HepG2 (cell line): ENCODE measurements at regions not wholly inside any gene's neighbourhood (a gene's known extent, or its start where the extent isn't known, plus 50 kb on each side); places are given as distances from the start of the nearest gene placed in this dataset.

Experiments used
- ATAC-seq: fragments of 200-7000 bp; cut with Tn5 transposase; 3 replicates; pipeline ENCODE4 v1.9.1; 2020; ENCODE audit warnings: mild to moderate bottlenecking, moderate library complexity
- BruUV-seq: library from RNA; stranded (reverse); fragments of 400-500 nt; replicated peaks from 2 replicates; lab custom pipeline; 2021; lab: Mats Ljungman, UMichigan
- CTCF ChIA-PET: fragments of 300-600 bp; formaldehyde crosslinking; extraction: SDS; loops from one replicate; lab custom pipeline; 2021; ENCODE audit warnings: low total read pairs, inconsistent platforms, low intra/inter-chr PET ratio; lab: Yijun Ruan, JAX
- POLR2A ChIA-PET: fragments of 350-600 bp; sonication (Branson Sonifier 250); formaldehyde crosslinking; loops from one replicate; lab custom pipeline; 2020; ENCODE audit warnings: antibody characterized with exemption, inconsistent platforms; lab: Yijun Ruan, JAX
- DNase-seq: peaks from one replicate; pipeline ENCODE4 v3.0.0-alpha.2; 2015; ENCODE audit warnings: low spot score
- FAIRE-seq: peaks from 3 replicates; lab custom pipeline; 2011; peaks lifted over from hg19 to GRCh38; lab: Jason Lieb, UNC
- H2AFZ ChIP-seq: one replicate; pipeline ENCODE4 v1.6.1; 2011; ENCODE audit warnings: low read length, inconsistent platforms
- H3K27ac ChIP-seq: fragments of 300-600 bp; 3 replicates; pipeline ENCODE4 v1.8.0; 2011; ENCODE audit warnings: mixed run types, mild to moderate bottlenecking, mixed read lengths, low read length, inconsistent platforms; ENCODE audit not compliant: insufficient read depth; ENCODE audit errors: extremely low read length
- H3K27me3 ChIP-seq, 2 experiments: fragments of 200-600 bp in 1 of 2; 2 replicates in 1 of 2; 3 replicates in 1 of 2; pipeline versions ENCODE4 v1.6.0 to v1.8.0; 2011; ENCODE audit warnings: low read length in 2 of 2, mild to moderate bottlenecking in 2 of 2, moderate library complexity in 2 of 2, inconsistent platforms in 1 of 2; ENCODE audit not compliant: insufficient read depth in 2 of 2, control insufficient read depth in 1 of 2
- H3K36me3 ChIP-seq, 2 experiments: fragments of 200-600 bp in 1 of 2; replicated peaks in 1 of 2; 2 replicates in 1 of 2; 3 replicates in 1 of 2; pipeline versions ENCODE4 v1.5.1 to v1.8.0; 2011; ENCODE audit warnings: low read length in 2 of 2, inconsistent platforms in 1 of 2; ENCODE audit not compliant: insufficient read depth in 2 of 2, control insufficient read depth in 1 of 2
- H3K4me1 ChIP-seq: 2 replicates; pipeline ENCODE4 v1.5.1; 2012; ENCODE audit warnings: low read length, inconsistent platforms; ENCODE audit not compliant: insufficient read depth
- H3K4me2 ChIP-seq: 2 replicates; pipeline ENCODE4 v1.6.0; 2011; ENCODE audit warnings: low read depth, low read length, inconsistent platforms
- H3K4me3 ChIP-seq, 3 experiments: fragments of 200-600 bp in 1 of 3; sonication (generic), shearing (Covaris generic) in 1 of 3; replicated peaks in 1 of 3; 2 replicates each; pipeline ENCODE4 v1.5.1; 2011 to 2016; ENCODE audit warnings: low read length in 3 of 3, inconsistent platforms in 2 of 3, low read depth in 2 of 3, mild to moderate bottlenecking in 2 of 3, control low read depth in 1 of 3, mixed read lengths in 1 of 3; ENCODE audit not compliant: insufficient read depth in 1 of 3
- H3K79me2 ChIP-seq: one replicate; pipeline ENCODE4 v1.6.1; 2011; ENCODE audit warnings: low read length, inconsistent platforms; ENCODE audit not compliant: insufficient read depth
- H3K9ac ChIP-seq: 2 replicates; pipeline ENCODE4 v1.6.0; 2011; ENCODE audit warnings: mild to moderate bottlenecking, low read depth, low read length, inconsistent platforms; ENCODE audit not compliant: insufficient read depth
- H3K9me3 ChIP-seq: 2 replicates; pipeline ENCODE4 v1.5.1; 2012; ENCODE audit warnings: mild to moderate bottlenecking, low read length
- H4K20me1 ChIP-seq: 2 replicates; pipeline ENCODE4 v1.6.0; 2011; ENCODE audit warnings: inconsistent platforms, mild to moderate bottlenecking, low read length, moderate library complexity; ENCODE audit not compliant: insufficient read depth
- BCLAF1 ChIP-seq: fragments of 450-650 bp; IDR thresholded peaks from 2 replicates; pipeline ENCODE4 v1.6.1; 2017; ENCODE audit warnings: mild to moderate bottlenecking
- KIAA2018 ChIP-seq: sonication (generic); formaldehyde crosslinking; IDR thresholded peaks from 2 replicates; pipeline ENCODE4 v1.5.0; 2020; ENCODE audit warnings: mild to moderate bottlenecking, missing genetic modification reagents, borderline replicate concordance
- ZNF224 ChIP-seq: sonication (generic); formaldehyde crosslinking; IDR thresholded peaks from 2 replicates; pipeline ENCODE4 v1.5.0; 2020; ENCODE audit warnings: mild to moderate bottlenecking, missing genetic modification reagents
- ZNF768 ChIP-seq: sonication (generic); formaldehyde crosslinking; IDR thresholded peaks from 2 replicates; pipeline ENCODE4 v1.4.0; 2020; ENCODE audit warnings: missing genetic modification reagents
- in situ Hi-C: cut with HindIII; loops from 2 replicates; pipeline ENCODE4 v1.10.0; 2017; ENCODE audit warnings: low pct_unique_long_range_greater_than_20kb; ENCODE audit not compliant: extremely low pct_ligation_motif_present
- intact Hi-C: fragments of 100-400 bp; cut with micrococcal nuclease; formaldehyde crosslinking; loops from one replicate; pipeline ENCODE4 v1.10.0; 2022; ENCODE audit not compliant: unreplicated experiment

GRCh38 chr14:27881063-27881462, 885.5 kb upstream of the FOXG1 start:
- Histone ChIP-seq H3K4me1 (no peaks in the 10 kb centered on the region), H3K27ac (no peak overlapping the region), H3K4me2 (no peak overlapping the region), H4K20me1 (no peaks in the 10 kb centered on the region), H3K4me3 (no peak overlapping the region), H3K9me3 (peaks cover 98% of the 10 kb centered on the region), H3K9ac (no peak overlapping the region), H3K36me3 (no peaks in the 10 kb centered on the region), H3K27me3 (no peaks in the 10 kb centered on the region), H3K79me2 (no peaks in the 10 kb centered on the region), H2AFZ (no peak overlapping the region)
- FAIRE-seq (no peak), ATAC-seq (no peak), DNase-seq (no peak)
- ChIA-PET POLR2A (no interaction called here), CTCF (no interaction called here)
- TF ChIP-seq BCLAF1: 0 out of 2 replicates have a peak, but pooled peaks have one; percentile 92
- TF ChIP-seq ZNF224: no peak
- TF ChIP-seq ZNF768 (CRISPR knock-in tag): no peak
- no peak for TF ChIP-seq KIAA2018 (CRISPR knock-in tag)
- intact Hi-C loops (no loop called here), in situ Hi-C loops (no loop called here)
- BruUV-seq: no TSS peak
